Activated CD4-positive, CD25-positive, alpha-beta regulatory T cell treated with anti-CD3 and anti-CD28 coated beads, Interleukin-2, amount 50 U/mL, for 72 hours (primary cell): ENCODE measurements at regions not wholly inside any gene's neighbourhood (a gene's known extent, or its start where the extent isn't known, plus 50 kb on each side); places are given as distances from the start of the nearest gene placed in this dataset.

Experiments
- DNase-seq: peaks from one replicate; pipeline ENCODE4 v3.0.0; 2021

- no peak for DNase-seq
These were observed 141.5 kb upstream of the EEPD1 start for GRCh38 chr7:36011588-36011965.

GRCh38 chr7:36013246-36014014 is 139.6 kb upstream of the EEPD1 start:
- DNase-seq: no peak

- no peak for DNase-seq
These were observed 138.1 kb upstream of the EEPD1 start for GRCh38 chr7:36014961-36015360.

DNA sequence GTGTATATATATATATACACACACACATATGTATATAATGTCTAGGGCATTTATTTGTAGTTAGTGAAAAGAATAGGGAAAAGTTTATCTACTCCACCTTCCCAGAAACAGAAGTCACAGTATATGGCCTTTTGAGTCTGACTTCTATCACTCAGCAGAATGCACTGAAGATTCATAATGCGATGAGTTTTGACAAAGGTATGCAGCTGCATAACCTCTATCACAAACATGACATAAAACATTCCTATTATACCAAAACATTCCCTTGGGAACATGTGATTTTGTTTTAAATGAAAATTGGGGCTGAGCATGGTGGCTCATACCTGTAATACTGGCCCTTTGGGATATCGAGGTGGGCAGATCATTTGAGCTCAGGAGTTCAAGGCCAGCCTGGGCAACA is 137.3 kb upstream of the EEPD1 start:
- no peak for DNase-seq

DNA sequence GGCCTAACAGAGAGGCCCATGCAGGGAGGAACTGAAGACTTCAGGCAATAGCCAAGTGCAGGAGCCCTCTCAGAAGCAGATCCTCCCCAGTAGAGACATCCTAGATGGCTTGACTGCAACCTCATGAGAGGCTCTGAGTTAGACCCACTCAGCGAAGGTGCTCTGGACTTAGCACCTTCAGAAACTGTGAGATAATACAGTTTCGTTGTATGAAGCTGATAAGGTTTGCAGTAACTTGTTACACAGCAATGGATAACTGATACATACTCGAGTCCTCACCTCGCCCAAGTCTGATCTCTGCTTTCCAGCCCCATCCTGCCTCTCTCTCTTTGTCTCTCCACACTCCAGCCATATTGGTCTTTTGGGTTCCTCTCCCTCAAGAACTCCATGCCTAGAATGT is 136.4 kb upstream of the EEPD1 start:
- DNase-seq: no peak

DNA sequence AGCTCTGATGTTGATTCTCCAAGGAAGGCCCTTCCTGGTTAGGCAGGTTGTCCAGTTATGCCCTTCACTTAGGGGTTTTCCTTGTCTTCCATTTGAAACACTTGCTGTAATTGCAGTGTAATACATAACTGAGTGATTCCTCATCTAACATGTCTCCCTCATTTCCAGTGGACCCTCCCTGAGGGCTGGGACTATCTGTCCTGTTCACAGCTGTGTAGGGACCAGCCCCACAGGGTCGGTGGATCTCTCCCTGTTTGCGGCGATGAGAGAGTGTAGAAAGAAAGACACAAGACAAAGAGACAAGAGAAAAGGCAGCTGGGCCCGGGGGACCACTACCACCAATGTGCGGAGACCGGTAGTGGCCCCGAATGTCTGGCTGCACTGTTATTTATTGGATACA is 135.9 kb upstream of the EEPD1 start:
- no peak for DNase-seq

DNA sequence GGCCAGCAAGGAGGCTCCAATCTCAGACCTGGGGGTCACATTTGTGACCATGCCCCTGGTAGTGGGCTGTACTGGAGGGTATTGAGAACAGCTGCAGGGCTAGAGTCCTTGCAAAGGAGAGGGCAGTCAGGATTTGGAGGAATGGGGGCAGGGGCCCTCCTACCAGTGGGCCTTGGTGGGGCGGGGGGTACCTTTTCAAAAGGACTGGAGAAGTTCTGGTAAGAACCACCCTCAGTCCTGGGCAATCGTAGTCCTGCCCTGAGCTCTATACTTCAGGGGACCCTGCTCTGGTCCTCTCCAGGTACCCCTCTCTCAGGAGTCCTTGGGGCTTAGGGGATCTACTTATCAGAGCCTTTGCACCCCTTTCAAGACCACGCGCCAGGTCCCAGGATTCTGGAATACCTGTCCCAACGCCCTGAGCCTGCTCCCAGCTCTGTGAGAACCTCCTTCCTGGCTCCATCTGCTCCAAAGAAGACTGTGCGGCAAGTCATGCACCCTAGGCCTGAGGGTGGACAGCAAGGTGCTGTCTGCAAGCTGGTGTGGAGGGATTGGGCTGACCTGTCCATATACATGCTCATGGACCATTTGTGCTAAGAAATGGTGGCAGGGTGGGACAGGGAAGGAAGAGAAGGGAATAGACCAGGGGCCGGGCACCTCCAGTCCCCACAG is 134.1 kb upstream of the EEPD1 start:
- DNase-seq: no peak

GRCh38 chr7:36019538-36019937 is 133.5 kb upstream of the EEPD1 start:
- DNase-seq: no peak

GRCh38 chr7:36019980-36020379 is 133.1 kb upstream of the EEPD1 start:
- DNase-seq: no peak

DNA sequence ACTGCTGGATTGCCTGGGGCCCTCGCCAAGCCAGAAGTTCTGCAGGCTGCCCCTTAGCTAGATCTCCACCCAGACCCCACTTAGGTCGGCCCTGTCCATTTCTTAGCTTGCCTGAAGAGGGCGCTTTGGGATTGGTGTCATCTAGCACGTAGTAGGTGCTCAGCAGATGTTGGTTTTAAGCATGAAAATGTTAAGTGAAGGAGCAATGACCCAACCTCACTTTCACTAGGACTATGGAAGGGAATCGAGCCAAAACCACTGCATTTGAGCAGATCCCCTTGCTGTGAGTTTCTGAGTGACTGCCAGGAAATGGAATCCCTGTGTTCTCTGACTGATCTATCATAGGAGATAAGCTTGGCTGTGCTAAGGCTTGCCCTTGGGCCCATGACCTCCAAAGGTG is 131.7 kb upstream of the EEPD1 start:
- DNase-seq: no peak

GRCh38 chr7:36021917-36022550 is 131.0 kb upstream of the EEPD1 start:
- no peak for DNase-seq

DNA sequence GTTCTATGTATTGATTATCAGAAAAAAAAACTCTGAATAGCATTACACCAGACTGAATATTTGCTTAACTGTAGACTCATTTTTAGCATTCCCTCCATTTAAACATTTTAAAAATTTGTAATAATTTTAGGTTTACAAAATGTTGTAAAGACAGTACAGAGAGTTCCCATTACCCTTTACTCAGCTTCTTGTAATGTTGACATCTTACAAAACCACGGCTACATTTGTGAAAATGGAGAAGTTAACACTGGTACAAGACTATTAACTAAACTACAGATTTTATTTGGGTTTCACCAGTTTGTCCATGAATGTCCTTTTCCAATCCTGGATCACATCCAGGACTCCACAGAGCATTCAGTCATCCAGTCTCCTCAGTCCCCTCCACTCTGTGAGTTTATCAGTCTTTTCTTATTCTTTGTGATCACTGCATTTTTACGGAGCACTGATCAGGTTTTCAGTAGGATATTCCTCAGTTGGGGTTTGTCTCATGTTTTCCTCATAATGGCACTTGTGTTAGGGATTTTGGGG is 130.0 kb upstream of the EEPD1 start:
- DNase-seq: no peak

DNA sequence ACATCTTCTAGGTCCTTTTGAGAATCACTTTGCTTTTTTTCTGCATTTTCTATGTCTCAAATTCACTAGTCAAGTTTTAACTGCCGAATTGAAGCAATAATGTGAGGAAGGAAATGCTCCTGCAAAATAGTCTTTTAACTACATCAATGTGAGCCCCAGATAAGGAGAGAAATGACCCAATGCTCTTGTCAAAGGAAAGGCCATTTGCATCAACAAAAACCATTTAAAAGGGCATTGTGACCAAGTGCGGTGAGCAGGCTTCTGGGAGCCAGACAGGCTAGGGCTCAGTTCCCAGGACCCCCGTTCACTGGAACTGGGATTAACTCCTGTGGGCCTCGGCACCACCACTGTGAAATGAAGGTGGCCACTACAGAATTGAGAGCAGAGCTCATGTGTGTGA is 127.9 kb upstream of the EEPD1 start:
- no peak for DNase-seq

GRCh38 chr7:36029311-36029710 is 123.7 kb upstream of the EEPD1 start:
- DNase-seq: no peak

GRCh38 chr7:36029853-36030515 is 123.1 kb upstream of the EEPD1 start:
- DNase-seq: no peak

DNA sequence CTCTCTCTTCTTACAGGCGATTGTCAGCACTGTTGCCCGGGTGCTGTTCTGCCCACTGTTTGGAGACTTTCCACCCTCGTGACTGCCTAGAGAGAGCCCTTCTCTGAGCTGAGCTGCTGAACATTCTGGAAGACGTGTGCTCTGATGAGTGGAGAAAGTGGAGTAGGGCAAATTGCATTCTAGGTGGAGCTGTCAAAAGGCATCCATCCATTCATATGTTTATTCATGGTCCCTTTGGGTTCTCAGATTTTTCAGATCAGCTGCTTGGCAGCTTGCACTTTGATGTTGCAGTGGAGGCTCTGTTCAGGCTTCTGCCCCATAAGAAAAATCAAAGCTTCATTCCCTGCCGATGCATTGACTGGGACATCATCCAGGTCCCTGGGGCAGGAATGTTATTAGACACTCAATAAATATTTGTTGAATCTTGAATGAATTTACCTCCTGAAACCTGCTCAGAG is 120.7 kb upstream of the EEPD1 start:
- DNase-seq: no peak

- DNase-seq: no peak
These were observed 119.0 kb upstream of the EEPD1 start for GRCh38 chr7:36034020-36034419.

DNA sequence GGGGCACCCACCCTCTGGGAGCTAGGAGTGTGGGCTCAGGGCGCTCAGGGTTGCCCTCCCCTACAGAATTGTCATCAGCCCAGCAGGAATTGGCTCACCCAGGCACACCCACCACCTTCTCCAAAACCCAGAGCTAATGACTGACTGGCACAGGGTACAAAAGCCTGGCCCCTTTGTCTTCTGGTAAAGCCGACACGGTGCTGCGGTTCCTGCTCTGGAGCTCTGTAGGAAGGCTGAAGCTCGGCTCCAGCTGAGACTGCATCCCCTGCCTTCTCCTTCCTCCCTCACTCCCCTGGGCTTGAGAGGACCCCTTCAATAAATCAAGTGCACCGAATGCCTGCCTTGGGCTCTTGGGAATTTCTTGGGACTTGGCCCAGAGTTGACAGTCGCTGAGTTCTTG is 117.9 kb upstream of the EEPD1 start:
- DNase-seq: no peak

DNA sequence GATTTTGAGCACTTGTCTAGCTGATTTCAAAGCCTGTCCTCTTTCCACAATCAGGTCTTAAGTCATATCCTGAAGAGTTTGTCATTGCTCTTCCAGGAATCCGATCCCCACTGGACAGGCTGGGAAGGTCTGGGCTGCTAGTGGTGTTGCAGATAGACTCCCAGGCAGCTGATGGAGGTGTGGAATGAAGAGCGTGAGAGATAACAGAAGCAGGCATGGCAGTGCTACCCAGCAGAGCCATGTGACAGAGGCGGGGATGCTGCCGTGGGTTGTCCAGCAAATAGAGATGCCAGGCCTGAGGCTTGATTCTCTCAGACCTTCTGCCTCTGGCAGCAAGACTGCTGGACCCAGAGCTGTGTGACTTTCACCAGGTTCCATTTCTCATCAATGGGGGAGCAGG is 116.5 kb upstream of the EEPD1 start:
- DNase-seq: no peak

DNA sequence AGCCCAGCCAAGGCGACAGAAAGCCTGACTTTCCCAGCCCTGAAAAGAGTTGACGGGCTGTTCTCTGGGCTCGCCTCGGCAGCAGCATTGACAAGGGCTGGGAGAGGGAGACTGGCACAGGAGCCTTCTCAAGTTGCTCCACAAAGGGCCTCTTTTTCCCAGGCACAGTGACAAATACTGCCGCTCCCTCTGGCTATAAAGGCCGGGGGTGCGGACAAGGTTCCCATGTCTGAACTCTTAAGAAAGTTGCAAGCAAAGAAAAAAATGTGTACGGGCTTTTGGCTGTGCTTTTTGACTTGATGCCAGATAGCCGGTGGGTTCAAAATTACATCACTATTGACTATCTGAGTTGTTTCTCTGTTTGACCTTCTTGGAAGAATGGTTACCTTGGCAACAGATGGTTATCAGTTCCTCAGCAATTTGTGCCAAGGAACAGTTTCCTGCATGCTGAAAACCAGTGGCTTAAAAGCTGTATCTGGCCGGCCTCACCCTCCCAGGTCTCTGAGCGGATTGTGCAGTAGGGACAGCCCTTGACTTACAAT is 115.9 kb upstream of the EEPD1 start:
- DNase-seq: no peak

DNA sequence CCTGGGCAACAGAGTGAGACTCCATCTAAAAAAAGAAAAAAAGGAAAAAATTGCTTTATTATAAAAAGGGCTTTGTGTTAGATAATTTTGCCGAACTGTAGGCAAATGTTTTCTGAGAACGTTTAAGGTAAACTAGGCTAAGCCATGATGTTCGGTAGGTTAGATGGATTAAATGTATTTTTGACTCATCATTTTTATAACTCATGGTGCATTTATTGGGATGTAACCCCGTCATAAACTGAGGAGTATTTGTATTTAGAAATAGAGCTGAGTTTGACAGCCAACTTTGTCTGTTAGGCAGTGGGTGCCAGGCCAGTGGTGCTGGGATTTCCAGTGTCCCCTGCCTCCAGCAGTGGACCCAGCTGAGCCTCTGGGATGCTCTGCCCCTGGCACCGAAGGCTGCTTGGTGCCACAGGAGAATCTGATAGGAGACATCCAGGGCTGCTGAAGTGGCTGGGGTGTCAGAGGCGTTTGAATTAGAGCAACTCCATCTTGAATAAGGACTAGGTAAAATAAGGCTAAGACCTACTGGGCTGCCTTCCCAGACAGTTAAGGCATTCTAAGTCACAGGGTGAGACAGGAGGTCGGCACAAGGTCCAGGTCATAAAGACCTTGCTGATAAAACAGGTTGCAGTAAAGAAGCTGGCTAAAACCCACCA is 114.9 kb upstream of the EEPD1 start:
- no peak for DNase-seq

DNA sequence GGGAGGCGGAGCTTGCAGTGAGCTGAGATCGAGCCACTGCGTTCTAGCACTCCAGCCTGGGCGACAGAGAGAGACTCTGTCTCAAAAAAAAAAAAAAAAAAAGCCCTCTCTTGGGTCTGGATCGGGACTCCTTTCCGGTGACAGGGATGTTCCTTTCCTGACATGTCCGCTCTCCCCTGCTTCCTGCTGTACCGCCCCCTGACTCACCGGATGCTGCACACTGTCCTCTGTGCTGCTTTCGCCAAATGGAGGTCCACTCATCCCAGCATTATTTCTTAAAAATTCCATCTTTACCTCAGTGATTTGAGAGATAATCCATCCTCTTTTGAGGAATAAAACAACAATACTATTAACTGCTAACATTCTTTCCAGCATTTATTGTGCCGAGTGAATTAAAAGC is 113.8 kb upstream of the EEPD1 start:
- DNase-seq: no peak

DNA sequence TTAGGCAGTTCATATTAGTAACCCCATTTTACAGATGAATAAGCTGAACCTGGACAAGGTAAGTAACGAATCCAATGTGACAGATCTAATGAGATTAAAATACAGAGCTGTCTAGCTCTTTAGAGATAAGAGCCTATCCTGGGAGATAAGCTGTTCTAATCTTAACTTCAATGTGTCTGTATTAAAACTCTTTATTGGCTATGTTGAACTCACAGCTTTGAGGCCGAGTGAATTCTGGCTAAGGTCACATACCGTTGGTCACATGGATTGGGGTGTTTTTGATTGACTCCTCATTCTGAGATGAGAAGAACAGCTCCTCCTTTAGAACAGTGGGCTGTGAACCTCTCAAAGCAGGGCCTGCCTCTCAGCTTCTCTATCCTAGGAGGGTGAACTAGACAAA is 113.4 kb upstream of the EEPD1 start:
- DNase-seq: no peak
